Thoracic aorta (tissue), 2 donors: ENCODE measurements at regions not wholly inside any gene's neighbourhood (a gene's known extent, or its start where the extent isn't known, plus 50 kb on each side); places are given as distances from the start of the nearest gene placed in this dataset.
A peak's percentile ranks its signal among the peaks of the same experiment; 100 is the strongest.

Experiments
- ATAC-seq: fragments of 150-250 bp; one replicate; pipeline ENCODE4 v1.8.0; 2017; ENCODE audit warnings: low read depth; ENCODE audit not compliant: insufficient number of reproducible peaks, low FRiP score
- DNase-seq: peaks from one replicate; pipeline ENCODE4 v3.0.0-alpha.2; 2020; ENCODE audit warnings: low spot score
- H3K27ac ChIP-seq, 2 donors: fragments of 200-600 bp; sonication (generic); 1 replicate in 1 of 2; 2 replicates in 1 of 2; pipeline ENCODE4 v1.5.1; 2016; ENCODE audit warnings: mild to moderate bottlenecking in 2 of 2, moderate library complexity in 2 of 2
- H3K27me3 ChIP-seq: fragments of 200-600 bp; sonication (generic); replicated peaks from 2 replicates; pipeline ENCODE4 v1.6.0; 2016; ENCODE audit warnings: mild to moderate bottlenecking; ENCODE audit not compliant: insufficient read depth
- H3K36me3 ChIP-seq: fragments of 200-600 bp; sonication (generic); one replicate; pipeline ENCODE4 v1.5.1; 2016
- H3K4me1 ChIP-seq, 2 donors: fragments of 200-600 bp; sonication (generic); 1 replicate in 1 of 2; 2 replicates in 1 of 2; pipeline versions ENCODE4 v1.5.1 to v1.6.0; 2016; ENCODE audit warnings: low read depth in 2 of 2, mild to moderate bottlenecking in 1 of 2; ENCODE audit not compliant: control insufficient read depth in 1 of 2
- H3K4me3 ChIP-seq: fragments of 200-600 bp; sonication (generic); 2 replicates; pipeline ENCODE4 v1.5.1; 2016; ENCODE audit warnings: mild to moderate bottlenecking
- H3K9me3 ChIP-seq: fragments of 200-600 bp; sonication (generic); 2 replicates; pipeline ENCODE4 v1.5.1; 2016
- CTCF ChIP-seq: fragments of 200-600 bp; sonication (generic); IDR thresholded peaks from one replicate; pipeline ENCODE4 v1.5.1; 2019; ENCODE audit warnings: antibody characterized with exemption

GRCh38 chr7:73974101-73974947 is 53.6 kb upstream of the ELN start:
- H3K4me3 ChIP-seq, result no peak overlapping the region
- no peaks in the 10 kb centered on the region for H3K9me3 ChIP-seq
- peaks cover 40 to 97% of the 10 kb centered on the region in 2 donors for H3K4me1 ChIP-seq
- H3K36me3 ChIP-seq, result no peaks in the 10 kb centered on the region
- no peak for ATAC-seq
- TF ChIP-seq CTCF, result no peak
- no peak for DNase-seq
- no peaks in the 10 kb centered on the region for H3K27me3 ChIP-seq
- H3K27ac ChIP-seq, result peak overlapping the region; percentile 69 to 79

- Histone ChIP-seq H3K9me3 (no peaks in the 10 kb centered on the region), H3K4me1 (peaks cover 43 to 97% of the 10 kb centered on the region in 2 donors), H3K27ac (peak overlapping the region; percentile 69 to 79), H3K36me3 (no peaks in the 10 kb centered on the region), H3K27me3 (no peaks in the 10 kb centered on the region), H3K4me3 (no peak overlapping the region)
- TF ChIP-seq CTCF, result no peak
- DNase-seq (no peak), ATAC-seq (no peak)
These were observed 52.7 kb upstream of the ELN start for GRCh38 chr7:73974948-73975926.

GRCh38 chr7:73976761-73977618 is 51.0 kb upstream of the ELN start:
- H3K9me3 ChIP-seq, result no peaks in the 10 kb centered on the region
- ATAC-seq (no peak), DNase-seq (no peak)
- no peaks in the 10 kb centered on the region for H3K27me3 ChIP-seq
- peak overlapping the region; percentile 21 to 79 for H3K27ac ChIP-seq
- H3K4me1 ChIP-seq, result peaks cover 32 to 84% of the 10 kb centered on the region in 2 donors
- no peak for TF ChIP-seq CTCF
- no peaks in the 10 kb centered on the region for H3K36me3 ChIP-seq
- H3K4me3 ChIP-seq, result no peak overlapping the region

- no peak for ATAC-seq
- no peak for DNase-seq
- Histone ChIP-seq H3K4me3 (no peak overlapping the region), H3K27me3 (no peaks in the 10 kb centered on the region), H3K9me3 (no peaks in the 10 kb centered on the region), H3K27ac (peak overlapping the region; percentile 67 to 80), H3K36me3 (no peaks in the 10 kb centered on the region), H3K4me1 (peaks cover 31 to 76% of the 10 kb centered on the region in 2 donors)
- TF ChIP-seq CTCF, result no peak
These were observed 50.1 kb upstream of the ELN start for GRCh38 chr7:73977619-73978618.
